RWPE2 (cell line): ENCODE measurements at regions not wholly inside any gene's neighbourhood (a gene's known extent, or its start where the extent isn't known, plus 50 kb on each side); places are given as distances from the start of the nearest gene placed in this dataset.

ENCODE experiments used
- ATAC-seq: fragments of 200-7000 bp; cut with Tn5 transposase; 3 replicates; pipeline ENCODE4 v1.9.1; 2021; ENCODE audit warnings: low read depth
- DNase-seq: peaks from one replicate; pipeline ENCODE4 v3.0.0-alpha.2; 2020; ENCODE audit warnings: low spot score
- H3K27ac ChIP-seq: fragments of 450-650 bp; 2 replicates; pipeline ENCODE4 v1.5.1; 2017; ENCODE audit warnings: mild to moderate bottlenecking; ENCODE audit not compliant: poor library complexity, severe bottlenecking
- H3K27me3 ChIP-seq: fragments of 250-450 bp; sonication (Bioruptor Pico); 2 replicates; pipeline ENCODE4 v1.5.1; 2021; ENCODE audit warnings: mild to moderate bottlenecking, moderate library complexity; ENCODE audit not compliant: insufficient read depth, poor library complexity, severe bottlenecking
- H3K36me3 ChIP-seq: fragments of 250-450 bp; sonication (Bioruptor Pico); 2 replicates; pipeline ENCODE4 v1.5.1; 2020; ENCODE audit warnings: low read depth, mild to moderate bottlenecking, moderate library complexity
- H3K4me1 ChIP-seq: fragments of 250-450 bp; sonication (Bioruptor Pico); 2 replicates; pipeline ENCODE4 v1.5.1; 2021; ENCODE audit warnings: mild to moderate bottlenecking, moderate library complexity; ENCODE audit not compliant: insufficient read depth, poor library complexity, severe bottlenecking
- H3K4me3 ChIP-seq: fragments of 250-450 bp; sonication (Bioruptor Pico); 2 replicates; pipeline ENCODE4 v1.5.1; 2021; ENCODE audit warnings: mild to moderate bottlenecking, moderate library complexity; ENCODE audit not compliant: severe bottlenecking
- H3K9me3 ChIP-seq: fragments of 250-450 bp; sonication (Bioruptor Pico); 2 replicates; pipeline ENCODE4 v1.5.1; 2021; ENCODE audit warnings: mild to moderate bottlenecking, moderate library complexity; ENCODE audit not compliant: severe bottlenecking
- TF ChIP-seq, protein P1 (sequence below): fragments of 450-650 bp; IDR thresholded peaks from one replicate; pipeline ENCODE4 v1.5.1; 2017; ENCODE audit warnings: mild to moderate bottlenecking, moderate library complexity; ENCODE audit not compliant: poor library complexity, severe bottlenecking

DNA sequence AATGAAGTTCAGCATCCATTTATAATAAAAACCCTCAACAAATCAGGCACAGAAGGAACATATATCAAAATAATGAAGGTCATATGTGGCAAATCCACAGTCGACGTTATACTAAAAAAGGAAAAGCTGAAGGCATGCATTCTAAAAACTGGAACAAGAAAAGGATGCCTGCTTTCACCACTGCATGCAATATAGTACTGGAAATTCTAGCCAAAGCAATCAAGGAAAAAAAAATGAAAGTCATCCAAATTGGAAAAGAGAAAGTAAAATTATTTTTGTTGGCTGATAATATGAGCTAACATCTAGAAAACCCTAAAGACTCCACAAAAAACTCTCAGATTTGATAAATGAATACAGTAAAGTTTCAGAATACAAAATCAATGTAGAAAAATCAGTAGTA is 1123.2 kb downstream of the TBL1XR1 start:
- Histone ChIP-seq H3K9me3 (no peaks in the 10 kb centered on the region), H3K4me1 (no peaks in the 10 kb centered on the region), H3K27ac (no peak overlapping the region), H3K36me3 (no peaks in the 10 kb centered on the region), H3K4me3 (no peak overlapping the region), H3K27me3 (no peaks in the 10 kb centered on the region)
- TF ChIP-seq, protein P1, sequence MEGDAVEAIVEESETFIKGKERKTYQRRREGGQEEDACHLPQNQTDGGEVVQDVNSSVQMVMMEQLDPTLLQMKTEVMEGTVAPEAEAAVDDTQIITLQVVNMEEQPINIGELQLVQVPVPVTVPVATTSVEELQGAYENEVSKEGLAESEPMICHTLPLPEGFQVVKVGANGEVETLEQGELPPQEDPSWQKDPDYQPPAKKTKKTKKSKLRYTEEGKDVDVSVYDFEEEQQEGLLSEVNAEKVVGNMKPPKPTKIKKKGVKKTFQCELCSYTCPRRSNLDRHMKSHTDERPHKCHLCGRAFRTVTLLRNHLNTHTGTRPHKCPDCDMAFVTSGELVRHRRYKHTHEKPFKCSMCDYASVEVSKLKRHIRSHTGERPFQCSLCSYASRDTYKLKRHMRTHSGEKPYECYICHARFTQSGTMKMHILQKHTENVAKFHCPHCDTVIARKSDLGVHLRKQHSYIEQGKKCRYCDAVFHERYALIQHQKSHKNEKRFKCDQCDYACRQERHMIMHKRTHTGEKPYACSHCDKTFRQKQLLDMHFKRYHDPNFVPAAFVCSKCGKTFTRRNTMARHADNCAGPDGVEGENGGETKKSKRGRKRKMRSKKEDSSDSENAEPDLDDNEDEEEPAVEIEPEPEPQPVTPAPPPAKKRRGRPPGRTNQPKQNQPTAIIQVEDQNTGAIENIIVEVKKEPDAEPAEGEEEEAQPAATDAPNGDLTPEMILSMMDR: no peak
- no peak for ATAC-seq
- DNase-seq: no peak

DNA sequence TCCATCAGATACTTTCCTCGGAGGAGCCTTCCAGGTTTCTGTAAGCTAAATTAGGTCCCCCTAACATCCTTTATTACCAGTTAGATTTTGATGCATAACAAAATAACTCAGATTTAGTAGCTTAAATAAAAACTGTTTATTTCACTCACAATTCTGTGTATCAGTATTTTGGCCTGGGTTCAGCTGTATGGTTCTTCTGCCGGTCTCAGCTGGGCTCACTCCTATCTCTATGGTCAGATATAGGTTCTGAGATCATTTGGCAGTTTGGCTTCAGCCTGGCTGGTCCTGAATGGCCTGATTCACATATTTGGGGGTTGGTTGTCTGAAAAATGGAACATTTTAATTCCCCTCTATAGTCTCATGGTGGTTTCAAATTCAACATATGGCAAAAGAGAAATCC is 1125.3 kb downstream of the TBL1XR1 start:
- Histone ChIP-seq H3K27me3 (no peaks in the 10 kb centered on the region), H3K9me3 (no peaks in the 10 kb centered on the region), H3K27ac (no peak overlapping the region), H3K36me3 (no peaks in the 10 kb centered on the region), H3K4me3 (no peak overlapping the region), H3K4me1 (no peaks in the 10 kb centered on the region)
- DNase-seq (no peak), ATAC-seq (no peak)
- TF ChIP-seq, protein P1: no peak

DNA sequence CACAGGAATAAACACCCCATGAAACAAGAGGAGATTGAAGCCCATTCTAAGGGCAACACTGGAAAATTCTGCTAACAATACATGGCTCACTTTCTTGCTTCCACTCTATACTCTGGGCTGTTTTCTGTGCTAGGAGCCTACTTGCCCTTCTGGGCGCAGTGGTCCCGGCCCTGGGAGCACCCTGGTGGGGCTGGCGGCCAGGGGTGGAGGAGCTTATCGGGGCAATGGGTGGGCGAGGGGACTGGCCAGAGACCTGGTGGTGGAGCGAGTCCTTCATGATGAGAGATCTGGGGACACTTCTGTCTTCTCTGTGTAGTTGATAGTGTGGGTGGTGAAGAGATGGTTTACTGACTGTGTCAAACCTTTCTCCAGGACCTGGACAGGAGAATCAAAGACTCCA is 1128.5 kb downstream of the TBL1XR1 start:
- Histone ChIP-seq H3K36me3 (no peaks in the 10 kb centered on the region), H3K4me1 (no peaks in the 10 kb centered on the region), H3K27me3 (no peaks in the 10 kb centered on the region), H3K4me3 (no peak overlapping the region), H3K27ac (no peak overlapping the region), H3K9me3 (no peaks in the 10 kb centered on the region)
- ATAC-seq (no peak), DNase-seq (no peak)
- TF ChIP-seq, protein P1: no peak

DNA sequence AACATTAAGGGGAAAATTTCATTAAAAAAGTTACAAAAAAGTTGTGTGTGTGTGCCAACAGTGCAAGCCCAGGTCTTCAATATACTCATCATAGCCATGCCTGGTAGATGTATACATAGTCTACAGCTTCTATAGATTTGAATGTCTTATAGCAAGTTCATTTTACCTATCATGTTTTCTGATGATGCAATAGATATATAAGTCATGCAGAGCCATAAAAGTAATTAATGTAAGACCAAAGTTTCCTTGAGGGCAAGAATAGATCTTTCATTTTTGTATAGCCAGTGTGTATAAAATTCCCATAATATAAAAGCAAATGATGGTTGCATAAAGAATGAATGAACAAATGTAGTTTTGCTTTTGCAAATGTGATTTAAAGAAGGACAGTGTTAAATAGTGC is 1138.4 kb downstream of the TBL1XR1 start:
- Histone ChIP-seq H3K36me3 (no peaks in the 10 kb centered on the region), H3K4me3 (no peak overlapping the region), H3K27ac (no peak overlapping the region), H3K9me3 (no peaks in the 10 kb centered on the region), H3K4me1 (no peaks in the 10 kb centered on the region), H3K27me3 (no peaks in the 10 kb centered on the region)
- no peak for ATAC-seq
- TF ChIP-seq, protein P1: no peak
- DNase-seq: no peak

DNA sequence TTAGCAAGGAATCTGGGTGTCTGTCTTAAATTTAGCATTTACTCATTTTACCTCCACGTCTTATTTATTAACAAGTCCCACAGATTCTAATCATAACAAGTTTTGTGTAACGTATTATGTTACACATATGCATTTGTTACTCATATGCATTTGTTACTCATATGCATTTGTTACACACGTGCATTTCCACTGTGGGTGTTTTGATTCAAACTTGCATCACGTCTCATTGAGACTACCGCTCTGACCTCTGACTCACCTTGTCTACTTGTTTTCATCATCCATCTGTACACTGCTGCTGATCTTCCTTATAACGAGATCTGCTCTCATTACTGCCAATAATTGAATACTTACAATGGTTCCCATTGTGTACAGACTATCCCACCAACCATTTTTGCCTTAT is 1141.4 kb downstream of the TBL1XR1 start:
- TF ChIP-seq, protein P1: no peak
- Histone ChIP-seq H3K4me3 (no peak overlapping the region), H3K27ac (no peak overlapping the region), H3K36me3 (no peaks in the 10 kb centered on the region), H3K4me1 (no peaks in the 10 kb centered on the region), H3K9me3 (no peaks in the 10 kb centered on the region), H3K27me3 (no peaks in the 10 kb centered on the region)
- DNase-seq (no peak), ATAC-seq (no peak)
